BJ (cell line): ENCODE measurements at regions not wholly inside any gene's neighbourhood (a gene's known extent, or its start where the extent isn't known, plus 50 kb on each side); places are given as distances from the start of the nearest gene placed in this dataset.

Experiments
- CTCF ChIA-PET: fragments of 350-600 bp; formaldehyde crosslinking; extraction: SDS; loops from one replicate; lab custom pipeline; 2021; ENCODE audit warnings: antibody characterized with exemption, inconsistent platforms; lab: Yijun Ruan, JAX
- POLR2A ChIA-PET: fragments of 300-600 bp; sonication (Branson Sonifier 250); formaldehyde crosslinking; extraction: SDS; loops from one replicate; lab custom pipeline; 2021; ENCODE audit warnings: antibody characterized with exemption; lab: Charles Lee
- DNase-seq: peaks from one replicate; pipeline ENCODE4 v3.0.0-alpha.2; 2011; ENCODE audit warnings: low read depth
- H3K27me3 ChIP-seq: 2 replicates; pipeline ENCODE4 v1.6.0; 2011; ENCODE audit warnings: low read length; ENCODE audit not compliant: control insufficient read depth, insufficient read depth
- H3K36me3 ChIP-seq: 2 replicates; pipeline ENCODE4 v1.5.1; 2011; ENCODE audit warnings: low read length; ENCODE audit not compliant: control insufficient read depth, insufficient read depth
- H3K4me3 ChIP-seq: 2 replicates; pipeline ENCODE4 v1.5.1; 2011; ENCODE audit warnings: low read depth, mild to moderate bottlenecking, control low read depth, low read length
- TF ChIP-seq, protein P1 (sequence below): IDR thresholded peaks from 2 replicates; pipeline ENCODE4 v1.5.1; 2011; ENCODE audit warnings: low read depth, mild to moderate bottlenecking, control low read depth, inconsistent platforms, low read length, moderate library complexity; ENCODE audit not compliant: insufficient read depth

DNA sequence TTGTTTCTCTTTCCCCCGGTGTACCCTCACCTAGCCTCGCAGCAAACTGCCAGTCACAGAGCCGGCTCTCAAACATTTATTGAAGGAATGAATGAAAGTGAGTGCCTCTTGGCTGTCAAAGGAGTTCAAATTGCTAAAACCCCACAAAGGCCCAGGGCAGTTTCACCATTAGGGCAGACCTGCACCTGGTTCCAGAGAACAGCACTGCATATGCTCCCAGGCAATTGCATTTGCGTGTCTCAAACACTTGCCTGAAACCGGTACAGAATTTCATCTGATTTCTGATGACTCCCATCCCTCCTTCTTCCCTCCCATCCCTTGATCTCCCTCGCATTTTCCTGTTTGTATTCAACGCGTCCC lies 165.6 kb upstream of the ZNF462 start:
- no peak overlapping the region for H3K4me3 ChIP-seq
- TF ChIP-seq, protein P1, sequence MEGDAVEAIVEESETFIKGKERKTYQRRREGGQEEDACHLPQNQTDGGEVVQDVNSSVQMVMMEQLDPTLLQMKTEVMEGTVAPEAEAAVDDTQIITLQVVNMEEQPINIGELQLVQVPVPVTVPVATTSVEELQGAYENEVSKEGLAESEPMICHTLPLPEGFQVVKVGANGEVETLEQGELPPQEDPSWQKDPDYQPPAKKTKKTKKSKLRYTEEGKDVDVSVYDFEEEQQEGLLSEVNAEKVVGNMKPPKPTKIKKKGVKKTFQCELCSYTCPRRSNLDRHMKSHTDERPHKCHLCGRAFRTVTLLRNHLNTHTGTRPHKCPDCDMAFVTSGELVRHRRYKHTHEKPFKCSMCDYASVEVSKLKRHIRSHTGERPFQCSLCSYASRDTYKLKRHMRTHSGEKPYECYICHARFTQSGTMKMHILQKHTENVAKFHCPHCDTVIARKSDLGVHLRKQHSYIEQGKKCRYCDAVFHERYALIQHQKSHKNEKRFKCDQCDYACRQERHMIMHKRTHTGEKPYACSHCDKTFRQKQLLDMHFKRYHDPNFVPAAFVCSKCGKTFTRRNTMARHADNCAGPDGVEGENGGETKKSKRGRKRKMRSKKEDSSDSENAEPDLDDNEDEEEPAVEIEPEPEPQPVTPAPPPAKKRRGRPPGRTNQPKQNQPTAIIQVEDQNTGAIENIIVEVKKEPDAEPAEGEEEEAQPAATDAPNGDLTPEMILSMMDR = no peak
- CTCF ChIA-PET = interaction anchor here (0.6 to 0.9 kb wide), 2 partner anchors 619 to 857 kb away, joined by 3 read pairs; no protein-coding TSS in a partner anchor
- no peak for DNase-seq
- H3K27me3 ChIP-seq = no peaks in the 10 kb centered on the region; the same call in 1 of the 2 replicates
- POLR2A ChIA-PET = no interaction called here
- no peaks in the 10 kb centered on the region for H3K36me3 ChIP-seq

DNA sequence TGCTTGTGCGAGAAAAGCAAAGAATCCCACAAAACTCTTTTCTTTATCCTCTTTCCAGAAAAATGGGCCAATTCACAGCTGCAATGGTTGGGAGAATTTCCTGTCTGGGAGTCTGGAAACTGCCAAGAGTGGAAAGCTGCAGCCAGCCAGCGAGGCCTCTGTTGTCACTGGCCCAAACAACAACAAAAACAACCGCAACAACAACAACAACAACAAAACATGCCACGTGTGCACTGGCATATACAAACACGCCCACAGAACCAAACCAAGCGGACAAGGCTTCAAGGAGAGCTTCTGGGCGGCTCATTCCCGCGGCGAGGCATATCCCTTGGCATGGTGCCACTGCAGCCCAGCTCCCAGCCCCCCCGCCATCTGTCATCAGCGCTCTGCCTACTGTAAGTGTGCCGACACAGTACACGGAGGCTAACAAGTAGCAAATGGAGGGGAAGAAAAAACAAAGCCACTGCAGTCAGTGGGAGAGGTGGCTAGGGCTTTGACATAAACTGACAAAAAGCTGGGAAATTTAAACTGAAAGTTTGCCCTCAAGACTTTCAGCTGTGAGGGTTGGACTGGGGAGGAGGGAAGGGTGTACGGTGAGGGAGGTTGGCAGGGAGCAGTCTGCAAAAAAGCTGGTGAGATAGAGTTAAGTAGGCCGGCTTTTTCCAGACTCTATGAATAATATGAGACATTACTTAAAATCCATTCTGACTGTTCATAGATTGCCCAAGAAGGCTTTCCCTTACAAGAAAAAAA lies 165.0 kb upstream of the ZNF462 start:
- peak overlapping the region; percentile 32 for H3K4me3 ChIP-seq
- no peaks in the 10 kb centered on the region for H3K36me3 ChIP-seq
- TF ChIP-seq, protein P1 = no peak
- CTCF ChIA-PET = interaction anchor here (0.6 to 0.9 kb wide), 4 partner anchors 11 to 1236 kb away, joined by 3 to 4 read pairs (median 3); no protein-coding TSS in a partner anchor
- peak; percentile 28 for DNase-seq
- POLR2A ChIA-PET = no interaction called here
- H3K27me3 ChIP-seq = no peaks in the 10 kb centered on the region; the same call in 1 of the 2 replicates

DNA sequence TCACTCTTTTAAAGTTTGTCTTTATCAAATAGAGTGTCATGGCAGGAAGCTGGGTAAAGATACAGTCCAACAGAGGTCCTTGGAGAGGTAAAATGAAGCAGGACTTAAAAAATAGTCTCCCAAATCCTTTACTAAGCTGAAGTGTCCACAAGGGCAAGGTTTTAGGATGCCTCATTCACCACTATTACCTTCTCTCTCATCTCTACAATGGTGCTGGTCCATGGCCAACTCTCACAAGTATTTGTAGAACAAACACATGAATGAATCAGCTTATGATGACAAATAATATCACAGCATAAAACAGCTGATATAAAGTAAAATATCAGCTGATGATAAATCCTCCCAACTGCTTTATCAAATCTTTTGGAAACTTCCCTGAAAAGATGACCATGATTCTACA lies 162.3 kb upstream of the ZNF462 start:
- DNase-seq = no peak
- TF ChIP-seq, protein P1 = no peak
- no peaks in the 10 kb centered on the region for H3K36me3 ChIP-seq
- POLR2A ChIA-PET = no interaction called here
- CTCF ChIA-PET = interaction anchor here (0.6 kb wide), 1 partner anchor 64 kb away, joined by 3 read pairs; no protein-coding TSS in a partner anchor
- no peak overlapping the region for H3K4me3 ChIP-seq
- H3K27me3 ChIP-seq = no peaks in the 10 kb centered on the region

DNA sequence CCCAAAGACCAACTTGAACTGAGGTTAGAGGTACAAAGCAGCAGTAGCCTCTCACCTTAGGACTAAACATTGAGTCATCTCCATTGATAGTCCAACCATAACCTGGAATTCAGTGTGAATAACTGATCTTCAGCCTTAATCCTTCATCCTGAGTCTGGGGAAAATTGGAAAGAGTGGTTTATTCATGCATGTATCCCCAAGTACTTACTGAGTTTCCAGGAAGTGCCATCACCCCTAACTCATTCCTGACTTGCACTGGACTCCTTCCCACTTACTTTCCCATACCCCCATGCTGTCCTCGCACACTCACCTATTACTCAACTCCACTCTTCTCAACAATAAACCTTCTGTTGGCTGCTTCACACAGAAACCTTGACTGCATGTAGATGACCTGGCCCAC lies 161.4 kb upstream of the ZNF462 start:
- ChIA-PET POLR2A (no interaction called here), CTCF (no interaction called here)
- TF ChIP-seq, protein P1 = no peak

DNA sequence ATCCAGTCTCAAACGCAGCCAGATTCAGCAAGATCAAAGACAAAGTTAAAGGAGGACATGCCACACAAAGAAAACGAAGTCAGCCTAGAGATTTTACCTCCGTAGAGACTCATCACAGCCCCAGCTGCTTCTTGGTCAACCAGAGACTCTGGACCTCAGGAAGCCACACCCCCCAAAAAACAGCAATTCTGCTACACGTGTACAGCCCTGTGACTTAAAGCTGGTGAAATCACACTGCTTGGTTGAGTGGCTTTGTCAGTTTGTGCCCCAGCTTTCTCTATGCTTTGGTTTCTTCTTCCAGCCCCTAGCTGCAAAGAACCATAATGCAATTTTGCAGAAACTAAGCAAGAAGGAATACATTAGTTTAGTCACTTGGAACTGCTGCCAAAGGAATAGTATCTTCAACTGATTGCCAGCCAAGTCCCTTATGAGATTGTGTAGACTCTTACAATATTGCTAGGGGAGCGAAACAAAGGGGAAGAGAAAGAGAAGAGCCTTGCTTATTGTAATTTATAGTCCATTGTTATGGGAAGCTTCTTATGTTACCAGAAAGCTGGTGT lies 158.8 kb upstream of the ZNF462 start:
- TF ChIP-seq, protein P1 = 0 out of 2 replicates have a peak, but pooled peaks have one; percentile 1
- DNase-seq = no peak
- Histone ChIP-seq H3K36me3 (no peaks in the 10 kb centered on the region), H3K4me3 (no peak overlapping the region), H3K27me3 (no peaks in the 10 kb centered on the region)
- CTCF ChIA-PET = no interaction called here
- POLR2A ChIA-PET = no interaction called here

More for the DNA sequence above, 161.4 kb upstream of the ZNF462 start:
- no peaks in the 10 kb centered on the region for H3K36me3 ChIP-seq
- H3K27me3 ChIP-seq = no peaks in the 10 kb centered on the region
- no peak for DNase-seq
- no peak overlapping the region for H3K4me3 ChIP-seq
